Thyroid gland (tissue), 4 donors: ENCODE measurements at regions not wholly inside any gene's neighbourhood (a gene's known extent, or its start where the extent isn't known, plus 50 kb on each side); places are given as distances from the start of the nearest gene placed in this dataset.

Experiments
- DNase-seq, 2 donors: peaks; one replicate each; pipeline ENCODE4 v3.0.0-alpha.2; 2019
- H3K27ac ChIP-seq, 3 donors: fragments of 200-600 bp; sonication (generic); 1 replicate in 2 of 3; 2 replicates in 1 of 3; pipeline ENCODE4 v1.5.1; 2016 to 2019; ENCODE audit warnings: mild to moderate bottlenecking in 1 of 3, moderate library complexity in 1 of 3
- H3K27me3 ChIP-seq: fragments of 200-600 bp; sonication (generic); one replicate; pipeline ENCODE4 v1.5.1; 2019
- H3K36me3 ChIP-seq, 2 donors: fragments of 200-600 bp; sonication (generic); one replicate each; pipeline ENCODE4 v1.5.1; 2016 to 2019
- H3K4me1 ChIP-seq, 2 donors: fragments of 200-600 bp; sonication (generic); one replicate each; pipeline ENCODE4 v1.5.1; 2017 to 2019
- H3K4me3 ChIP-seq, 3 donors: fragments of 200-600 bp; sonication (generic); replicated peaks in 1 of 3; 1 replicate in 2 of 3; 2 replicates in 1 of 3; pipeline ENCODE4 v1.5.1; 2016; ENCODE audit warnings: mild to moderate bottlenecking in 1 of 3
- H3K9me3 ChIP-seq: fragments of 200-600 bp; sonication (generic); one replicate; pipeline ENCODE4 v1.5.1; 2017
- POLR2A ChIP-seq, 2 donors: fragments of 450-650 bp; IDR thresholded peaks; one replicate each; pipeline ENCODE4 v1.6.1; 2017; ENCODE audit warnings: antibody characterized with exemption in 2 of 2, mild to moderate bottlenecking in 2 of 2, moderate library complexity in 1 of 2
- WGBS, 2 donors: methylation state at CpG; one replicate each; pipeline ENCODE4 v1.1.5; 2017; 5-methylcytosine and 5-hydroxymethylcytosine counted together
- intact Hi-C: fragments of 100-400 bp; cut with DNase I; formaldehyde crosslinking; loops from one replicate; pipeline ENCODE4 v1.15.1; 2023
- TF ChIP-seq, protein P1 (sequence below), 6 experiments: fragments of 200-600 bp in 3 of 6; fragments of 450-650 bp in 3 of 6; sonication (generic) in 3 of 6; IDR thresholded peaks; one replicate each; pipeline ENCODE4 v1.5.1; 2016 to 2019; ENCODE audit warnings: antibody characterized with exemption in 6 of 6, mild to moderate bottlenecking in 2 of 6, inconsistent platforms in 1 of 6, moderate library complexity in 1 of 6

DNA sequence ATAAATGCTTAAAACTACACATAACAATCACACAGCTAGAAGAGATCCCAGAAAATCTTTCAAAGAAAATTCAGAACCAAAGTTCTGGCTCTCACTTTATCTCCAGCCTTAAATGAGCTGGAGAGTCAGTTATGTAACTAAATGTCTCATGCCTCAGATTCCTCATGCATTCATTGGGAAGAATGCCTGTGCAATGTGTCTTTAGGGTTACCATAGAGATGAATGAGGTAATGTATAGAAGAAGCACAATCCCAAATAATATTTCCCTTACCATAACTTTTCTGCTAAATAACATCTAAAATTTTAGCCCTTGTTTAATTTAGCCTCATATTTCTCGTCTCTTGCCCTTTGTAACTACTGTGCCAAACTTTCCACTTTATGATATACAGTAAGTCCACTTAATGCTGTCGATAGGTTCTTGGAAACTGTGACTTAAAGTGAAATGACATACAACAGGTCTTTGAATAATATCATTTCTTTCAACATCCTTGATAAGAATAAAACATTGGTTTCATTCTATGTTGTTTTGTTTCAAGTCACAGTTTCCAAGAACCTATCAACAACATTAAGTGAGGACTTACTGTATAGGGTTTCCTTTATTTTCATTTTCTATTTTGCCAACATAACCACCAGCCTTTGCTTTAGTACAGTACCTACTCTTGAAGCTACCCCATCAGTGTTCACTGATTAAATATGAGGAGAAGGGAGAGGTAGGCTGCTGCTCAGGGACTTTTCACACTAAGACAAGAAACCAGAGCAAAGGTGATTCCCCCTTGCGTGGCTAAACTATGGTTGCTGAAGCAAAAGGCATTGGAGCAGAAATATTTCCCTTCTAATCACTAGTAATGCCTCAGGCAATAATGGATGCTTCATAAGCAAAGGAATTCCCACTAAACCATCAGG is 295.7 kb upstream of the PTGER4 start:
- intact Hi-C loops: no loop called here
- Histone ChIP-seq H3K4me1 (no peaks in the 10 kb centered on the region), H3K4me3 (no peak overlapping the region), H3K27ac (no peak overlapping the region), H3K27me3 (no peaks in the 10 kb centered on the region), H3K9me3 (no peaks in the 10 kb centered on the region), H3K36me3 (no peaks in the 10 kb centered on the region)
- 70 to 71% methylated on average over 3 of the region's 3 CpGs for WGBS, 2 donors
- no peak for TF ChIP-seq POLR2A (IDR thresholded peaks at IDR 0.05)
- TF ChIP-seq, protein P1, sequence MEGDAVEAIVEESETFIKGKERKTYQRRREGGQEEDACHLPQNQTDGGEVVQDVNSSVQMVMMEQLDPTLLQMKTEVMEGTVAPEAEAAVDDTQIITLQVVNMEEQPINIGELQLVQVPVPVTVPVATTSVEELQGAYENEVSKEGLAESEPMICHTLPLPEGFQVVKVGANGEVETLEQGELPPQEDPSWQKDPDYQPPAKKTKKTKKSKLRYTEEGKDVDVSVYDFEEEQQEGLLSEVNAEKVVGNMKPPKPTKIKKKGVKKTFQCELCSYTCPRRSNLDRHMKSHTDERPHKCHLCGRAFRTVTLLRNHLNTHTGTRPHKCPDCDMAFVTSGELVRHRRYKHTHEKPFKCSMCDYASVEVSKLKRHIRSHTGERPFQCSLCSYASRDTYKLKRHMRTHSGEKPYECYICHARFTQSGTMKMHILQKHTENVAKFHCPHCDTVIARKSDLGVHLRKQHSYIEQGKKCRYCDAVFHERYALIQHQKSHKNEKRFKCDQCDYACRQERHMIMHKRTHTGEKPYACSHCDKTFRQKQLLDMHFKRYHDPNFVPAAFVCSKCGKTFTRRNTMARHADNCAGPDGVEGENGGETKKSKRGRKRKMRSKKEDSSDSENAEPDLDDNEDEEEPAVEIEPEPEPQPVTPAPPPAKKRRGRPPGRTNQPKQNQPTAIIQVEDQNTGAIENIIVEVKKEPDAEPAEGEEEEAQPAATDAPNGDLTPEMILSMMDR (IDR thresholded peaks at IDR 0.05): no peak
- no peak for DNase-seq

DNA sequence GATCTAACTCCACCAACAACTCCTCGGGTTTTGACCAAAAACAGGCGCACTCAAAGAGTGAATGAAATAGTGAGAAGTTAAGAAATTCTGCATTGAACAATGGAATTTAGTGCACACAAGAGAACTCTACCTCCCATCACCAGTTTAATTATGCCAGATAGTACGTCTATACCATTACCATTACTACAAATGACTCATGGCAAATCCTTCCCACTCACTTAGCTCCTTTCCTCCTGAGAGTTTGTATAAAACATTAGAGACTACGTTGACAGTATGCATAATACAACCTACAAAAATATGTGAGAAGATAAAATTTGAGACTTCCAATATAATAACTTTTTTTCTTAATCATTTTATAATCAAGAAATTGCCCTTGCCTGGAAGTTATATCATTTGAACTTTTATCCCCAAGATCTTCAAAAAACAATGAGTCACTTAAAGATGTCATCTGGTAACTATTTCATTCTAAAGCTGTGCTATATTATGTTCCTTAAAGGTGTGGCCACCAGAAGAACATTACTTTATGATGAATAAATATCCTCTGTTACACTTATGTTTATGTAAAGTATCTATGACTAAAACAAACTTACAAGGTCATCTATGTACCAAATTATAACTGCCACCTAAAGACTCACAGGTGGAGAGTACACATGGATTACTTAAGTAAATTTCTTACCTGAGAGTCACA is 297.9 kb upstream of the PTGER4 start:
- TF ChIP-seq, protein P1 (IDR thresholded peaks at IDR 0.05): no peak
- no peak for TF ChIP-seq POLR2A (IDR thresholded peaks at IDR 0.05)
- intact Hi-C loops: no loop called here
- H3K36me3 ChIP-seq: no peaks in the 10 kb centered on the region
- no peaks in the 10 kb centered on the region for H3K27me3 ChIP-seq
- H3K9me3 ChIP-seq: no peaks in the 10 kb centered on the region
- DNase-seq: no peak
- no peak overlapping the region for H3K27ac ChIP-seq
- H3K4me3 ChIP-seq: no peak overlapping the region
- H3K4me1 ChIP-seq: no peaks in the 10 kb centered on the region
- 90 to 95% methylated on average over 4 of the region's 4 CpGs for whole genome bisulfite sequencing, 2 donors

DNA sequence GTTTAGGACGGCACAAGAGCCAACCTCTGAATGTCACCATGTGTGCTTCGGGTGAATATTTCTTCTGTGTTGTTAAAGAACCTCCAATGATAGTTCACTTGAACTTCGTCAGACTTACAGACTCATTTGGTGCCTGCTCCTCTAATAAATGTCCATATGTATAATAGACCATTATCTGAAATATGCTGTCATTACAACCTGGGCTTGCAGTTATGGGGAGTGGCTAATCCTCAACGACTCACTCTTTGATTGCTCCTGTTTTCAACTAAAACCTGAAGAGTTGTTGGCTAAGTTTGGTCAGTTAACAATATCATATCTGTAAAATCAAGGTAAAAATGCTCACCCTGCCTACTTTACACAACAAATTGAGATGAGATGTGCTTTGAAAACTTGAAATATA is 298.7 kb upstream of the PTGER4 start:
- Histone ChIP-seq H3K4me1 (no peaks in the 10 kb centered on the region), H3K27ac (no peak overlapping the region), H3K27me3 (no peaks in the 10 kb centered on the region), H3K9me3 (no peaks in the 10 kb centered on the region), H3K36me3 (no peaks in the 10 kb centered on the region), H3K4me3 (no peak overlapping the region)
- intact Hi-C loops: no loop called here
- DNase-seq: no peak
- WGBS, 2 donors: 88 to 91% methylated on average over 4 of the region's 4 CpGs
- TF ChIP-seq, protein P1 (IDR thresholded peaks at IDR 0.05): no peak
- TF ChIP-seq POLR2A (IDR thresholded peaks at IDR 0.05): no peak

DNA sequence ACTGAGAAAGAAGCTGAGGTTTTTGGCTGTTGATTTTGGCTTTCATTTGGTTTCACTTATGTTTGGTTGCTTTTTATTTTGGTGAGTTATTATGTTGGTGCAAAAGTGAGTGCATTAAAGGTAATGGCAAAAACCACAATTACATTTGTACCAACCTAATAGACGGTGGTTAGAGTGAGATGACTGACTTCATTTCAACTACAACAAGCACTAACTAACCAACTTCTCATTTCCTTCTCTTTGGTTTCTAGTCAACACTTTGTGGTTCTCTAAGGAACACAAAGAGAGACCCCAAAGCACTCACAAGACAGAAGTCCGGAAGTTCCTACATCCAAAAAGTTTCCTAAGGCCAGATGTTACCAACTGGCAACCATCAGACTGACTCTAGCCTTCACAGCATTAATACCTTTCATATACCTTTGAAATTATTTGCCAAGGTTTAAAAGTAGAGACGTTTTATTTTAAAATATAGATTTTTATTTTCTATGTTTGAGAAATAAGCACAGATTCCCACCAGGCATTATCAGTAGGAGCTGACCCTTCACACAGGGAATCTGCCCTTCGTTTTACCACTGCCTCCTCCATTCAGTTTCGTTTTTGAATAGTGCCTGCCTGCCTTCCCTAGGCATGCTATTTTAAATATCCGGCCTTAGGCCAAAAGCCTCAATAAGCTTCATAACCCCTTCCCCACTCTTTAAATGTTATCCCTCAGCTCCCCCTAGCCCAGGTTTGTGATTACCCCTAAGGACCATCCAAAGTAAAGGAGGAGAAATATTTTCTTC is 301.1 kb upstream of the PTGER4 start:
- no peaks in the 10 kb centered on the region for H3K4me1 ChIP-seq

More for the DNA sequence above, 301.1 kb upstream of the PTGER4 start:
- DNase-seq: no peak
- TF ChIP-seq POLR2A (IDR thresholded peaks at IDR 0.05): no peak
- TF ChIP-seq, protein P1 (IDR thresholded peaks at IDR 0.05): no peak
- no peaks in the 10 kb centered on the region for H3K9me3 ChIP-seq
- H3K4me3 ChIP-seq: no peak overlapping the region
- 86 to 88% methylated on average over 6 of the region's 6 CpGs for WGBS, 2 donors
- intact Hi-C loops: no loop called here
- no peak overlapping the region for H3K27ac ChIP-seq
- no peaks in the 10 kb centered on the region for H3K36me3 ChIP-seq
- no peaks in the 10 kb centered on the region for H3K27me3 ChIP-seq
